GM19372 (cell line): ENCODE measurements at regions not wholly inside any gene's neighbourhood (a gene's known extent, or its start where the extent isn't known, plus 50 kb on each side); places are given as distances from the start of the nearest gene placed in this dataset.

Experiments used
- ATAC-seq: cut with Tn5 transposase; IDR thresholded peaks from one replicate; pipeline ENCODE4 v1.9.1; 2021; ENCODE audit warnings: mild to moderate bottlenecking, low read depth, moderate library complexity; ENCODE audit not compliant: unreplicated experiment

- no peak for ATAC-seq
Observed at GRCh38 chr4:89604951-89605350, 232.0 kb downstream of the SNCA start.

GRCh38 chr4:89599026-89599425, 237.9 kb downstream of the SNCA start:
- no peak for ATAC-seq

- ATAC-seq = no peak
Observed at GRCh38 chr4:89598602-89599001, 238.4 kb downstream of the SNCA start.

- ATAC-seq = no peak
Observed at GRCh38 chr4:89595125-89595789, 241.7 kb downstream of the SNCA start.

- ATAC-seq = no peak
Observed at GRCh38 chr4:89590128-89590527, 246.8 kb downstream of the SNCA start.

GRCh38 chr4:89588421-89588820, 248.5 kb downstream of the SNCA start:
- ATAC-seq = no peak

- ATAC-seq = no peak
Observed at GRCh38 chr4:89587364-89587763, 249.6 kb downstream of the SNCA start.

GRCh38 chr4:89586864-89587263, 250.1 kb downstream of the SNCA start:
- ATAC-seq = no peak

GRCh38 chr4:89586318-89586717, 250.6 kb downstream of the SNCA start:
- ATAC-seq = no peak

- no peak for ATAC-seq
Observed at GRCh38 chr4:89582756-89583505, 254.0 kb downstream of the SNCA start.

GRCh38 chr4:89579771-89580170, 257.2 kb downstream of the SNCA start:
- ATAC-seq = no peak

GRCh38 chr4:89576246-89576645, 260.7 kb downstream of the SNCA start:
- ATAC-seq = no peak

- no peak for ATAC-seq
Observed at GRCh38 chr4:89575840-89576239, 261.1 kb downstream of the SNCA start.

GRCh38 chr4:89574176-89574575, 262.8 kb downstream of the SNCA start:
- ATAC-seq = no peak

GRCh38 chr4:89573656-89574055, 263.3 kb downstream of the SNCA start:
- no peak for ATAC-seq

GRCh38 chr4:89572224-89572858, 264.6 kb downstream of the SNCA start:
- no peak for ATAC-seq

- ATAC-seq = no peak
Observed at GRCh38 chr4:89570931-89571330, 263.3 kb upstream of the GPRIN3 start.

- no peak for ATAC-seq
Observed at GRCh38 chr4:89567936-89568335, 260.3 kb upstream of the GPRIN3 start.

- ATAC-seq = no peak
Observed at GRCh38 chr4:89563431-89563830, 255.8 kb upstream of the GPRIN3 start.

- no peak for ATAC-seq
Observed at GRCh38 chr4:89562746-89563145, 255.1 kb upstream of the GPRIN3 start.

- ATAC-seq = no peak
Observed at GRCh38 chr4:89561048-89561447, 253.4 kb upstream of the GPRIN3 start.

GRCh38 chr4:89558147-89558546, 250.5 kb upstream of the GPRIN3 start:
- no peak for ATAC-seq
